ENCODE measurements at regions not wholly inside any gene's neighbourhood (a gene's known extent, or its start where the extent isn't known, plus 50 kb on each side); places are given as distances from the start of the nearest gene placed in this dataset.
"Not testable (repeated sequence)": the region's sequence is repeated elsewhere in the genome, so short reads cannot be mapped to it uniquely, and the experiment has no call there.

GRCh38 chr7:110557136-110557535 lies 533.8 kb upstream of the LRRN3 start:
- Histone ChIP-seq H2AFZ (ENCODE audit: low read length) (no peak overlapping the region), H4K20me1 (ENCODE audit: insufficient read depth, low read length) (no peaks in the 10 kb centered on the region), H3K79me2 (ENCODE audit: insufficient read depth, low read length) (no peaks in the 10 kb centered on the region), H3K4me2 (ENCODE audit: low read depth, low read length) (no peak overlapping the region), H3K27me3 (ENCODE audit: control insufficient read depth in 1 of 2, insufficient read depth in 2 of 2, low read length in 2 of 2) (no peaks in the 10 kb centered on the region; a peak in 1 of 5 replicates), H3K36me3 (replicated peaks in 1 of 2; ENCODE audit: control insufficient read depth in 1 of 2, insufficient read depth in 2 of 2, low read length in 2 of 2) (no peaks in the 10 kb centered on the region), H3K4me1 (ENCODE audit: insufficient read depth, low read length) (no peaks in the 10 kb centered on the region), H3K9me3 (ENCODE audit: low read length) (no peaks in the 10 kb centered on the region), H3K27ac (ENCODE audit: extremely low read length, insufficient read depth, low read length) (no peak overlapping the region), H3K9ac (ENCODE audit: insufficient read depth, low read depth, low read length) (no peak overlapping the region), H3K4me3 (replicated peaks in 1 of 3; ENCODE audit: insufficient read depth in 1 of 3, low read depth in 2 of 3, low read length in 3 of 3) (no peak overlapping the region)
- in situ Hi-C loops (cut with HindIII; ENCODE audit: extremely low pct_ligation_motif_present, low pct_unique_long_range_greater_than_20kb), result no loop called here
- intact Hi-C loops (cut with micrococcal nuclease; ENCODE audit: unreplicated experiment), result no loop called here
- ATAC-seq (no peak), FAIRE-seq (no peak), DNase-seq (ENCODE audit: low spot score) (no peak)
- ChIA-PET CTCF (ENCODE audit: low intra/inter-chr PET ratio, low total read pairs) (no interaction called here), POLR2A (no interaction called here)
- TF ChIP-seq FOSL2 (CRISPR knock-in tag; IDR thresholded peaks at IDR 0.05) (no peak), CEBPZ (IDR thresholded peaks at IDR 0.05; ENCODE audit: low read length) (no peak), ADNP (CRISPR knock-in tag; IDR thresholded peaks at IDR 0.05) (no peak), TIGD3 (CRISPR knock-in tag; IDR thresholded peaks at IDR 0.05; ENCODE audit: borderline replicate concordance) (no peak), CREM (IDR thresholded peaks at IDR 0.05) (no peak), CREM (CRISPR knock-in tag; IDR thresholded peaks at IDR 0.05) (no peak), ZKSCAN1 (IDR thresholded peaks at IDR 0.05; ENCODE audit: low read length) (no peak), ZBTB1 (CRISPR knock-in tag; IDR thresholded peaks at IDR 0.05; ENCODE audit: borderline replicate concordance) (no peak), STAG1 (CRISPR knock-in tag; IDR thresholded peaks at IDR 0.05) (no peak)
- WGBS (ENCODE audit: low lambda C conversion rate), result 0% methylated on average over 2 of the region's 2 CpGs
- BruUV-seq (replicated peaks), result no TSS peak

- H3K36me3 ChIP-seq (replicated peaks in 1 of 2; ENCODE audit: control insufficient read depth in 1 of 2, insufficient read depth in 2 of 2, low read length in 2 of 2); FAIRE-seq; H3K4me1 ChIP-seq (ENCODE audit: insufficient read depth, low read length); H3K9me3 ChIP-seq (ENCODE audit: low read length); H2AFZ ChIP-seq (ENCODE audit: low read length); DNase-seq (ENCODE audit: low spot score); CTCF ChIA-PET (ENCODE audit: low intra/inter-chr PET ratio, low total read pairs); ATAC-seq; H3K27me3 ChIP-seq (ENCODE audit: control insufficient read depth in 1 of 2, insufficient read depth in 2 of 2, low read length in 2 of 2); H3K27ac ChIP-seq (ENCODE audit: extremely low read length, insufficient read depth, low read length); POLR2A ChIA-PET; H3K4me2 ChIP-seq (ENCODE audit: low read depth, low read length); H4K20me1 ChIP-seq (ENCODE audit: insufficient read depth, low read length); H3K4me3 ChIP-seq (replicated peaks in 1 of 3; ENCODE audit: insufficient read depth in 1 of 3, low read depth in 2 of 3, low read length in 3 of 3); BruUV-seq (replicated peaks); intact Hi-C loops (cut with micrococcal nuclease; ENCODE audit: unreplicated experiment); H3K79me2 ChIP-seq (ENCODE audit: insufficient read depth, low read length); in situ Hi-C loops (cut with HindIII; ENCODE audit: extremely low pct_ligation_motif_present, low pct_unique_long_range_greater_than_20kb); H3K9ac ChIP-seq (ENCODE audit: insufficient read depth, low read depth, low read length): not testable (repeated sequence)
- 87% methylated on average over 10 of the region's 18 CpGs for WGBS (ENCODE audit: low lambda C conversion rate)
These were observed 527.6 kb upstream of the LRRN3 start for GRCh38 chr7:110563286-110563685.
